HEK293 (cell line): ENCODE measurements at regions not wholly inside any gene's neighbourhood (a gene's known extent, or its start where the extent isn't known, plus 50 kb on each side); places are given as distances from the start of the nearest gene placed in this dataset.

ENCODE experiments used
- CTCF ChIP-seq: fragments of 450-650 bp; formaldehyde crosslinking; IDR thresholded peaks from 2 replicates; pipeline ENCODE4 v1.5.1; 2016; ENCODE audit warnings: missing biosample characterization, missing genetic modification characterization
- KLF8 ChIP-seq: fragments of 450-650 bp; formaldehyde crosslinking; IDR thresholded peaks from 2 replicates; pipeline ENCODE4 v1.5.1; 2016; ENCODE audit warnings: missing biosample characterization, missing genetic modification characterization
- ZBTB21 ChIP-seq: fragments of 450-650 bp; formaldehyde crosslinking; IDR thresholded peaks from 2 replicates; pipeline ENCODE4 v1.5.1; 2017; ENCODE audit warnings: missing biosample characterization, missing genetic modification characterization
- ZNF112 ChIP-seq: fragments of 450-650 bp; formaldehyde crosslinking; IDR thresholded peaks from 2 replicates; pipeline ENCODE4 v1.5.0; 2017; ENCODE audit warnings: missing biosample characterization, missing genetic modification characterization
- ZNF24 ChIP-seq: fragments of 450-650 bp; formaldehyde crosslinking; IDR thresholded peaks from 2 replicates; pipeline ENCODE4 v1.5.1; 2016; ENCODE audit warnings: missing biosample characterization, missing genetic modification characterization
- ZNF350 ChIP-seq: fragments of 450-650 bp; formaldehyde crosslinking; IDR thresholded peaks from 2 replicates; pipeline ENCODE4 v1.5.0; 2017; ENCODE audit warnings: missing biosample characterization, mild to moderate bottlenecking, missing genetic modification characterization
- ZNF544 ChIP-seq: fragments of 450-650 bp; formaldehyde crosslinking; IDR thresholded peaks from 2 replicates; pipeline ENCODE4 v1.5.0; 2017; ENCODE audit warnings: missing biosample characterization, missing genetic modification characterization
- ZNF624 ChIP-seq: fragments of 450-650 bp; formaldehyde crosslinking; IDR thresholded peaks from 2 replicates; pipeline ENCODE4 v1.5.1; 2017; ENCODE audit warnings: missing biosample characterization, missing genetic modification characterization
- ZSCAN5A ChIP-seq: fragments of 450-650 bp; formaldehyde crosslinking; IDR thresholded peaks from 2 replicates; pipeline ENCODE4 v1.5.1; 2016; ENCODE audit warnings: missing biosample characterization, missing genetic modification characterization

GRCh38 chr7:79823246-79823951, 311.2 kb upstream of the GNAI1 start:
- TF ChIP-seq ZNF112 (tag by site-specific recombination), result no peak
- TF ChIP-seq KLF8 (tag by site-specific recombination), result no peak
- TF ChIP-seq ZNF24 (tag by site-specific recombination), result no peak
- TF ChIP-seq CTCF (tag by site-specific recombination), result no peak
- TF ChIP-seq ZBTB21, result no peak
- TF ChIP-seq ZNF544, result no peak
- no peak for TF ChIP-seq ZNF350 (tag by site-specific recombination)
- no peak for TF ChIP-seq ZSCAN5A (tag by site-specific recombination)
- TF ChIP-seq ZNF624 (tag by site-specific recombination), result no peak
